ENCODE measurements at regions not wholly inside any gene's neighbourhood (a gene's known extent, or its start where the extent isn't known, plus 50 kb on each side); places are given as distances from the start of the nearest gene placed in this dataset.

DNA sequence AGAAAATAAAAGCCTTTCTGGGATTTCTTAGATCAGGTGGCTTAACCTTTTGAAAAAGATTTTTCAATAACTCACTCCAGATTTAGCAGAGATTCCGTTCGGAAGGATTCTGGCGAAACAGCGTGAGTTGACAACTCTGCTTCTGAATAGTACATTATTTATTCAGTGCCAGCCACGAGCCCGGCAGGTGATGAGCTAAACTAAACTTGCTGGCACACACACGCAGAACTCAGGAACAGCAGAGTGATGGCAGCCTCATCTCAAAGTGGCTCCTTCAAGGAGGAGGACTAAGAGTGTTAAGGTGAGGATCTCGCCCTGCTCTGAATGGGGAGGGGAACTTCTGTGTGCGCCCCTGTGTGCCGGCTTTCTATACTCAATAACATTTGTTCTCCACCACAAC is 114.3 kb downstream of the FAM43A start:
- Histone ChIP-seq H3F3A (replicated peaks; ENCODE audit: insufficient read depth) (no peaks in the 10 kb centered on the region), H2AFZ (ENCODE audit: low read depth) (no peak overlapping the region), H3K9me2 (no peaks in the 10 kb centered on the region), H3K9ac (no peak overlapping the region), H3K4me3 (ENCODE audit: low read depth in 2 of 2, low read length in 1 of 2) (no peak overlapping the region), H3K9me3 (no peaks in the 10 kb centered on the region), H4K20me1 (ENCODE audit: insufficient read depth) (no peaks in the 10 kb centered on the region), H3K79me2 (ENCODE audit: insufficient read depth) (no peaks in the 10 kb centered on the region), H3K36me3 (replicated peaks in 1 of 2; ENCODE audit: control insufficient read depth in 1 of 2, insufficient read depth in 2 of 2, low read length in 1 of 2) (no peaks in the 10 kb centered on the region), H3K4me2 (no peak overlapping the region), H3K4me1 (ENCODE audit: control insufficient read depth in 1 of 2, insufficient read depth in 2 of 2, low read depth in 1 of 2, low read length in 1 of 2) (no peaks in the 10 kb centered on the region; a peak in 1 of 4 replicates), H3K27me3 (ENCODE audit: insufficient read depth) (no peaks in the 10 kb centered on the region; the same call in 1 of the 2 replicates), H3K27ac (ENCODE audit: low read depth in 2 of 2, low read length in 1 of 2) (no peak overlapping the region)
- no peak for TF ChIP-seq TEAD4 (IDR thresholded peaks at IDR 0.05; ENCODE audit: borderline replicate concordance, insufficient read depth)
- TF ChIP-seq, protein P1, sequence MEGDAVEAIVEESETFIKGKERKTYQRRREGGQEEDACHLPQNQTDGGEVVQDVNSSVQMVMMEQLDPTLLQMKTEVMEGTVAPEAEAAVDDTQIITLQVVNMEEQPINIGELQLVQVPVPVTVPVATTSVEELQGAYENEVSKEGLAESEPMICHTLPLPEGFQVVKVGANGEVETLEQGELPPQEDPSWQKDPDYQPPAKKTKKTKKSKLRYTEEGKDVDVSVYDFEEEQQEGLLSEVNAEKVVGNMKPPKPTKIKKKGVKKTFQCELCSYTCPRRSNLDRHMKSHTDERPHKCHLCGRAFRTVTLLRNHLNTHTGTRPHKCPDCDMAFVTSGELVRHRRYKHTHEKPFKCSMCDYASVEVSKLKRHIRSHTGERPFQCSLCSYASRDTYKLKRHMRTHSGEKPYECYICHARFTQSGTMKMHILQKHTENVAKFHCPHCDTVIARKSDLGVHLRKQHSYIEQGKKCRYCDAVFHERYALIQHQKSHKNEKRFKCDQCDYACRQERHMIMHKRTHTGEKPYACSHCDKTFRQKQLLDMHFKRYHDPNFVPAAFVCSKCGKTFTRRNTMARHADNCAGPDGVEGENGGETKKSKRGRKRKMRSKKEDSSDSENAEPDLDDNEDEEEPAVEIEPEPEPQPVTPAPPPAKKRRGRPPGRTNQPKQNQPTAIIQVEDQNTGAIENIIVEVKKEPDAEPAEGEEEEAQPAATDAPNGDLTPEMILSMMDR (IDR thresholded peaks at IDR 0.05) = no peak
- TF ChIP-seq RCOR1 (IDR thresholded peaks at IDR 0.05; ENCODE audit: low read length) = no peak
- TF ChIP-seq RAD21 (IDR thresholded peaks at IDR 0.05; ENCODE audit: low read length) = no peak
- no peak for TF ChIP-seq ZBTB33 (IDR thresholded peaks at IDR 0.05; ENCODE audit: borderline replicate concordance, low read depth)
- no peak for TF ChIP-seq MAX (IDR thresholded peaks at IDR 0.05; ENCODE audit: low read depth)
- TF ChIP-seq MEF2A (IDR thresholded peaks at IDR 0.05; ENCODE audit: borderline replicate concordance, low read depth) = no peak
- TF ChIP-seq YY1 (IDR thresholded peaks at IDR 0.05; ENCODE audit: low read depth) = no peak
- TF ChIP-seq EZH2phosphoT487 (IDR thresholded peaks at IDR 0.05; ENCODE audit: borderline replicate concordance, low read depth) = no peak
- no peak for TF ChIP-seq FOXJ3 (CRISPR knock-in tag; IDR thresholded peaks at IDR 0.05)
- TF ChIP-seq GABPA (IDR thresholded peaks at IDR 0.05; ENCODE audit: low read depth) = no peak
- TF ChIP-seq CHD2 (IDR thresholded peaks at IDR 0.05; ENCODE audit: low read length, partially characterized antibody) = no peak
- no peak for TF ChIP-seq POLR2AphosphoS5 (IDR thresholded peaks at IDR 0.05; ENCODE audit: low read depth, low read length)
- TF ChIP-seq SMC3 (IDR thresholded peaks at IDR 0.05; ENCODE audit: low read depth, low read length) = no peak
- TF ChIP-seq FOSL2 (IDR thresholded peaks at IDR 0.05; ENCODE audit: borderline replicate concordance, low read depth) = no peak
- TF ChIP-seq TCF12 (IDR thresholded peaks at IDR 0.05) = no peak
- no peak for TF ChIP-seq NFIC (IDR thresholded peaks at IDR 0.05; ENCODE audit: borderline replicate concordance)
- POLR2A ChIA-PET = interaction anchor here (0.6 kb wide), 1 partner anchor 11 kb away, joined by 4 read pairs; no protein-coding TSS in a partner anchor
- WGBS (ENCODE audit: low lambda C conversion rate) = 79% methylated on average over 10 of the region's 10 CpGs
- DNase-seq = no peak
- CTCF ChIA-PET = interaction anchor here (1.4 kb wide), 2 partner anchors 51 to 202 kb away, joined by 3 to 4 read pairs; no protein-coding TSS in a partner anchor
